ENCODE measurements at regions not wholly inside any gene's neighbourhood (a gene's known extent, or its start where the extent isn't known, plus 50 kb on each side); places are given as distances from the start of the nearest gene placed in this dataset.

DNA sequence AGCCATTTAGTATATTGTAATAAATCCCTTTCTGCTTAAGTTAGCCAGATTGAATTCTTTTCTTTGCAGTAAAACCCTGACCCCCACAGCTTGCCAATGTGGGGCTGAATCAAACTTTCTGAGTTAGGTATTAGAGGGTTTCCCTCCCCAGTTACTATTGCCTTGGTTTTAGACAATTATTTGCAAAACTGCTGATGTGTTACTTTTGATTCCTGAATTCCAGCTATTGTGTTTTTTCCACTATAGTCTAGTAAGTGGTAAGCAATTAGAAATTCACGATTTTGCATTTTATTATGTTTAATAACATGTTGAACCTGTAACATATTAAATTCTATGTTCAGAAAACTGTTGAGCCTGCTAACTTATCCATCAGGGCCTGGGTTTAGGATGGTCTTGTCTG lies 391.5 kb downstream of the DLEU7 start:
- TF ChIP-seq POLR2A (IDR thresholded peaks at IDR 0.05) (no peak), CTCF (IDR thresholded peaks at IDR 0.05) (no peak)

All from heart left ventricle (tissue), 13 donors.